HEK293 (cell line): ENCODE measurements at regions not wholly inside any gene's neighbourhood (a gene's known extent, or its start where the extent isn't known, plus 50 kb on each side); places are given as distances from the start of the nearest gene placed in this dataset.

Experiments used
- CTCF ChIA-PET: fragments of 350-600 bp; formaldehyde crosslinking; extraction: SDS; loops from one replicate; lab custom pipeline; 2021; ENCODE audit warnings: antibody characterized with exemption; lab: Yijun Ruan, JAX
- POLR2A ChIA-PET: fragments of 300-600 bp; formaldehyde crosslinking; extraction: SDS; loops from one replicate; lab custom pipeline; 2020; ENCODE audit warnings: antibody characterized with exemption, inconsistent platforms; lab: Yijun Ruan, JAX
- H3K27ac ChIP-seq: fragments of 200-500 bp; sonication (Bioruptor generic); 2 replicates; pipeline ENCODE4 v1.5.1; 2014; ENCODE audit warnings: low read depth, low read length, control low read depth, inconsistent platforms; ENCODE audit errors: extremely low read depth
- H3K36me3 ChIP-seq, 2 experiments: fragments of 200-500 bp in 1 of 2; sonication (Bioruptor generic) in 1 of 2; 1 replicate in 1 of 2; 2 replicates in 1 of 2; pipeline ENCODE4 v1.5.1; 2014 to 2017; ENCODE audit warnings: inconsistent platforms in 2 of 2, low read length in 2 of 2; ENCODE audit not compliant: control insufficient read depth in 2 of 2, insufficient read depth in 1 of 2
- H3K4me1 ChIP-seq: fragments of 200-500 bp; sonication (Bioruptor generic); 2 replicates; pipeline ENCODE4 v1.5.1; 2014; ENCODE audit warnings: mild to moderate bottlenecking, low read length, inconsistent platforms; ENCODE audit not compliant: control insufficient read depth, insufficient read depth
- H3K4me3 ChIP-seq: 2 replicates; pipeline ENCODE4 v1.5.1; 2011; ENCODE audit warnings: low read depth, mild to moderate bottlenecking, control low read depth, low read length, moderate library complexity
- H3K9me3 ChIP-seq: fragments of 200-500 bp; sonication (Bioruptor generic); 2 replicates; pipeline ENCODE4 v1.5.1; 2014; ENCODE audit warnings: low read depth, low read length, inconsistent platforms; ENCODE audit not compliant: control insufficient read depth, insufficient read depth
- CTCF ChIP-seq: fragments of 450-650 bp; formaldehyde crosslinking; IDR thresholded peaks from 2 replicates; pipeline ENCODE4 v1.5.1; 2016; ENCODE audit warnings: missing biosample characterization, missing genetic modification characterization
- IKZF3 ChIP-seq: fragments of 450-650 bp; IDR thresholded peaks from 2 replicates; pipeline ENCODE4 v1.5.0; 2018; ENCODE audit warnings: missing biosample characterization, mild to moderate bottlenecking, missing genetic modification characterization, moderate library complexity
- PRDM4 ChIP-seq: fragments of 450-650 bp; formaldehyde crosslinking; IDR thresholded peaks from 2 replicates; pipeline ENCODE4 v1.5.1; 2017; ENCODE audit warnings: missing biosample characterization, missing genetic modification characterization
- PRDM6 ChIP-seq: fragments of 450-650 bp; formaldehyde crosslinking; IDR thresholded peaks from 2 replicates; pipeline ENCODE4 v1.5.1; 2017; ENCODE audit warnings: missing biosample characterization, missing genetic modification characterization
- ZBTB26 ChIP-seq: fragments of 450-650 bp; formaldehyde crosslinking; optimal IDR thresholded peaks from 2 replicates; pipeline ENCODE3; 2016; ENCODE audit warnings: missing biosample characterization, mild to moderate bottlenecking, missing genetic modification characterization
- ZBTB6 ChIP-seq: fragments of 450-650 bp; formaldehyde crosslinking; IDR thresholded peaks from 2 replicates; pipeline ENCODE4 v1.5.1; 2017; ENCODE audit warnings: missing biosample characterization, missing genetic modification characterization
- ZBTB7A ChIP-seq: fragments of 450-650 bp; formaldehyde crosslinking; IDR thresholded peaks from 2 replicates; pipeline ENCODE4 v1.5.1; 2016; ENCODE audit warnings: low read depth, missing biosample characterization, missing genetic modification characterization
- ZNF175 ChIP-seq: fragments of 450-650 bp; formaldehyde crosslinking; IDR thresholded peaks from 2 replicates; pipeline ENCODE4 v1.5.1; 2016; ENCODE audit warnings: missing biosample characterization, missing genetic modification characterization
- ZNF239 ChIP-seq: fragments of 450-650 bp; formaldehyde crosslinking; IDR thresholded peaks from 2 replicates; pipeline ENCODE4 v1.5.1; 2016; ENCODE audit warnings: missing biosample characterization, missing genetic modification characterization
- ZNF335 ChIP-seq: fragments of 450-650 bp; formaldehyde crosslinking; conservative IDR thresholded peaks from 2 replicates; pipeline ENCODE4 v1.5.1; 2016; ENCODE audit warnings: missing biosample characterization, missing genetic modification characterization
- ZNF433 ChIP-seq: fragments of 450-650 bp; formaldehyde crosslinking; IDR thresholded peaks from 2 replicates; pipeline ENCODE4 v1.5.1; 2016; ENCODE audit warnings: missing biosample characterization, missing genetic modification characterization, low read depth
- ZNF621 ChIP-seq: fragments of 450-650 bp; formaldehyde crosslinking; IDR thresholded peaks from 2 replicates; pipeline ENCODE4 v1.5.1; 2017; ENCODE audit warnings: missing biosample characterization, missing genetic modification characterization
- ZNF623 ChIP-seq: fragments of 450-650 bp; formaldehyde crosslinking; IDR thresholded peaks from 2 replicates; pipeline ENCODE4 v1.5.1; 2016; ENCODE audit warnings: missing biosample characterization, missing genetic modification characterization
- ZNF704 ChIP-seq: fragments of 450-650 bp; formaldehyde crosslinking; IDR thresholded peaks from 2 replicates; pipeline ENCODE4 v1.5.1; 2016; ENCODE audit warnings: missing biosample characterization, missing genetic modification characterization
- ZNF792 ChIP-seq: fragments of 450-650 bp; formaldehyde crosslinking; IDR thresholded peaks from 2 replicates; pipeline ENCODE4 v1.5.1; 2016; ENCODE audit warnings: missing biosample characterization, missing genetic modification characterization

GRCh38 chr12:89950421-89950820, 241.8 kb upstream of the ATP2B1 start:
- POLR2A ChIA-PET: no interaction called here
- TF ChIP-seq ZBTB7A: no peak
- TF ChIP-seq ZNF621 (tag by site-specific recombination): no peak
- TF ChIP-seq, all 188 proteins: peak for 0
- Histone ChIP-seq H3K9me3 (no peaks in the 10 kb centered on the region), H3K36me3 (no peaks in the 10 kb centered on the region), H3K4me3 (no peak overlapping the region), H3K27ac (no peak overlapping the region), H3K4me1 (peaks cover 31% of the 10 kb centered on the region)
- CTCF ChIA-PET: interaction anchor here (1.0 to 1.1 kb wide), 3 partner anchors 32 to 111 kb away, joined by 3 to 5 read pairs (median 3); no protein-coding TSS in a partner anchor

GRCh38 chr12:89949457-89950195, 241.0 kb upstream of the ATP2B1 start:
- CTCF ChIA-PET: interaction anchor here (1.0 to 1.1 kb wide), 3 partner anchors 11 to 60 kb away, joined by 3 to 4 read pairs (median 3); no protein-coding TSS in a partner anchor
- TF ChIP-seq ZNF175 (no peak), ZNF704 (tag by site-specific recombination) (no peak), CTCF (tag by site-specific recombination) (0 out of 2 replicates have a peak, but pooled peaks have one; percentile 23), ZNF623 (no peak), ZNF792 (tag by site-specific recombination) (0 out of 2 replicates have a peak, but pooled peaks have one; percentile 74), ZBTB6 (tag by site-specific recombination) (no peak), ZBTB26 (tag by site-specific recombination) (no peak), IKZF3 (tag by site-specific recombination) (0 out of 2 replicates have a peak, but pooled peaks have one; percentile 51), ZNF239 (tag by site-specific recombination) (no peak), ZNF433 (tag by site-specific recombination) (no peak), PRDM6 (tag by site-specific recombination) (peak; percentile 73), ZNF335 (tag by site-specific recombination) (peak; percentile 42; the same call in 1 of the 2 replicates), PRDM4 (tag by site-specific recombination) (peak; percentile 36; the same call in 1 of the 2 replicates)
- no peaks in the 10 kb centered on the region for H3K9me3 ChIP-seq
- H3K4me3 ChIP-seq: no peak overlapping the region
- H3K4me1 ChIP-seq: peaks cover 31% of the 10 kb centered on the region
- POLR2A ChIA-PET: no interaction called here
- H3K27ac ChIP-seq: no peak overlapping the region
- no peaks in the 10 kb centered on the region for H3K36me3 ChIP-seq
